ENCODE measurements at regions not wholly inside any gene's neighbourhood (a gene's known extent, or its start where the extent isn't known, plus 50 kb on each side); places are given as distances from the start of the nearest gene placed in this dataset.

DNA sequence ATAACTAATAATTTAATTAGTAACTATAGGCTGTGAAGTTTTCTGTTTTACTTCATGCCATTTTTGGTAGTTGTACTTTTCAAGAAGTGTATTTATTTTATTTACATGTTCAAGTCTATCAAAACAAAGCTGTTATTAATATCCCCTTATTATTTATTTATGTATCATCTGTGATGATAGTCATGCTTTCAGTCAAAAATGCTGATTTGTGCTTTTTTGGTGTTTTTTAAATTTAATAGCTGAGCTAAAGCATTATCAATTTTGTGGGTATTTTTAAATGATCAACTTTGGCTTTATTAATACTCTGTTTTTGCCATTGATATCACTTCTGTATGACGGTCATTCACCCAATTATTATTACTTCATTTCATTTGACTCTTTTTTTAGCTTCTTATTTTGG lies 1229.2 kb upstream of the CADM2 start:
- TF ChIP-seq, protein P1, sequence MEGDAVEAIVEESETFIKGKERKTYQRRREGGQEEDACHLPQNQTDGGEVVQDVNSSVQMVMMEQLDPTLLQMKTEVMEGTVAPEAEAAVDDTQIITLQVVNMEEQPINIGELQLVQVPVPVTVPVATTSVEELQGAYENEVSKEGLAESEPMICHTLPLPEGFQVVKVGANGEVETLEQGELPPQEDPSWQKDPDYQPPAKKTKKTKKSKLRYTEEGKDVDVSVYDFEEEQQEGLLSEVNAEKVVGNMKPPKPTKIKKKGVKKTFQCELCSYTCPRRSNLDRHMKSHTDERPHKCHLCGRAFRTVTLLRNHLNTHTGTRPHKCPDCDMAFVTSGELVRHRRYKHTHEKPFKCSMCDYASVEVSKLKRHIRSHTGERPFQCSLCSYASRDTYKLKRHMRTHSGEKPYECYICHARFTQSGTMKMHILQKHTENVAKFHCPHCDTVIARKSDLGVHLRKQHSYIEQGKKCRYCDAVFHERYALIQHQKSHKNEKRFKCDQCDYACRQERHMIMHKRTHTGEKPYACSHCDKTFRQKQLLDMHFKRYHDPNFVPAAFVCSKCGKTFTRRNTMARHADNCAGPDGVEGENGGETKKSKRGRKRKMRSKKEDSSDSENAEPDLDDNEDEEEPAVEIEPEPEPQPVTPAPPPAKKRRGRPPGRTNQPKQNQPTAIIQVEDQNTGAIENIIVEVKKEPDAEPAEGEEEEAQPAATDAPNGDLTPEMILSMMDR (IDR thresholded peaks at IDR 0.05) = no peak
- TF ChIP-seq POLR2A (IDR thresholded peaks at IDR 0.05) (no peak), POLR2AphosphoS5 (IDR thresholded peaks at IDR 0.05) (no peak)

Measured in breast epithelium (tissue), 3 donors.